GM04504 (cell line): ENCODE measurements at regions not wholly inside any gene's neighbourhood (a gene's known extent, or its start where the extent isn't known, plus 50 kb on each side); places are given as distances from the start of the nearest gene placed in this dataset.

ENCODE experiments used
- DNase-seq: peaks from one replicate; pipeline ENCODE4 v3.0.0-alpha.2; 2012; ENCODE audit warnings: low read depth

DNA sequence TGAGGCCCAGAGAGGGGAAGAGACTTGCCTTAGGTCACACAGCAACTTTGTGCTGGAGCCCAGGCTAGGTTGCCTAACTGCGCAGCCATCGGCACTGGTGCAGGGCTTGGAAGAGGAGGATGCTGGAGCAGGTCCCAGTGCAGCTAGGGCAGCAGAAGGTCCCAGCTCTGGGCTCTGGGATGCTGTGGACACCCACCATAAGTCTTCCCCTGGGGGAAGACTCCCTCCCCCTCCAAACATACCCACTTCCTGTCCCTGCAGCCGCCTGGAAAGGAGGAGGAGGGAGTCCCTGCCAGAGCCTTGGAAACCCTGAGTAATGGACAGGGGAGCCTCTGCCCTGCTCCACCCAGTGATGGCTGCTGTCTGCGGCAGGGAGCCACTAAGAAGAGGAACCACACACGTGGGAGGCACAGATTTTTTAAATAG, 93.6 kb downstream of the NCR2 start:
- no peak for DNase-seq

DNA sequence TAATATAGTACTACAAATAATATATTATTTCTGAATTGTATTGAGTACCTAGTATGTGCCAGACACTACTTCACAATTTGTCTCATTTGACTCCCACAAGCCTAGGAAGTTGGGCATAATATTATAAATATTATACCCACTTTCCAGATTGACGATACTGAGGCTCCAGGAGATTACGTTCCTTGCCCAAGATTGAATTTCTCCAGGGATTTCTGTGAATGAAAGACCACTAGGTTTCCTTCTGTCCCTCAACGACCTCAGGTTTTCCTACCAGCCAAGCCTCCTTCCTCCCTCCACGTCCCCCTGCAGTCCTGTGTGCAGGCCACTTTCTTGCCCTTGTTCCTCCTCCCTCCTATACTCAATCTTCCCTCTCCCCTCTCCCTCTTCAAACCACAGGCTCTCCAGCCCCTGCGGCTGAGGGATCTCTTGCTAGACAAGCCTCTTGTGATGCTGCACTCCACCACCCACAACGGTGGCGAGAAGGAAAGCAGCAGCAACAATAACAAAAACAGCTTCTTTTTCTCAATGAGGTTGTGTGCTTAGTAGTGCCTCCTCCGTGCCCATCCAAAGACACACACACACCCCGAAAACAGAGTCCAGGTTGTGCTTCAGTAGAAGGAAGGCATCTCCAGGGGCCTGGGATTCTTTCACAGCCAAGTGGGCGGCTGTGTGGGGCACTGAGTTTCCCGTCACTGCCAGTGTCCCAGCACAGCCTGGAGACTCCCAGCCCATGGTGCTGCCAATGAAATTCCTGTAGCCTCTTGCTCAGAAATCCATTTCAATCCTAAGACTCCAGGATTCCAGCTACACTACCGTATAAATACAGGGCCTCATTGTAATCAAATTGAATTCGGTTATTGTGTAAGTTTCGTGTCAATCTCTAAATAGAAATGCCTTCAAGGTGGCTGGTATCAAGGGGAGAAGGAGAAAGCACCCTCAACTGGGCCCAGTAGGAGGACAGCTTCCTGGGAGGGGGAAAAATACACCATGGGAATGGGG, 94.4 kb downstream of the NCR2 start:
- no peak for DNase-seq

DNA sequence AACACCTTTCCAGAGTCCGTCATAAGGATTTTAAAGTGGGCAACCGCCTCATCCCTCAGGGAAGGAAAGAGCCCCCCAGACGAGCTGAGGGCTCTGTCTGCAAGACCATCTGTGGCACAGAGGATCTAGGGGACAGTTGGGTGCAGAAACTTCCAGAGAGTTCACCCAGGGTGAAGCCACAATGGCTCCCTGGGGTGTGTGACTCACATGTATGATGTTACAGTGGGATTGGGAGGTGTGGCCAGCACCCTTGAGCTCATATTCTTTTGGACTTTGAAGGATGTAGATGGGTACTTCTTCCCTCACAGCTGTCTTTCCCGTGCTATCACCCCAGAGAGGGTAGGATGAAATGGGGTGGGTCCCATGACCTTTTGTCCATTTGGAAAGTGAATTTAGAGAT, 95.5 kb downstream of the NCR2 start:
- DNase-seq = peak; percentile 48

DNA sequence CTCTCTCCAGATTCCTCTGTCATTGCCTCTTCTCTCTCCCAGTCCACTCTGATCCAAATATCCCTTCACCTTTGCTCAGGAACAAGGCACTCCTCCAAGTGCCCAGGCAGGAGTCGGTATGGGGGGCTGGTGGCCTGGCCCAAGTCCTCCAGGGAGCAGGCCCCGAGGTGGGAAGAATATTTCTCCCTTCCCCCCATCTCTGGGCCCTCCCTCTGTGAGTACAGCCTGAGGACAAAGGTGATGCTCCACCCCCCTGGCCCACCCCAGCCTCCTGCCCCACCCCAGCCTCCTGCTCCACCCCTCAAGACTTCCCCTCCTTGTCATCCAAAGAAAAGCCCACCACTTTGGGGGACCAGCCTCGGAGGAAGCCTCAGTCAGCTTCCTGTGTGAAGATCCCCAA, 96.9 kb downstream of the NCR2 start:
- DNase-seq = no peak

DNA sequence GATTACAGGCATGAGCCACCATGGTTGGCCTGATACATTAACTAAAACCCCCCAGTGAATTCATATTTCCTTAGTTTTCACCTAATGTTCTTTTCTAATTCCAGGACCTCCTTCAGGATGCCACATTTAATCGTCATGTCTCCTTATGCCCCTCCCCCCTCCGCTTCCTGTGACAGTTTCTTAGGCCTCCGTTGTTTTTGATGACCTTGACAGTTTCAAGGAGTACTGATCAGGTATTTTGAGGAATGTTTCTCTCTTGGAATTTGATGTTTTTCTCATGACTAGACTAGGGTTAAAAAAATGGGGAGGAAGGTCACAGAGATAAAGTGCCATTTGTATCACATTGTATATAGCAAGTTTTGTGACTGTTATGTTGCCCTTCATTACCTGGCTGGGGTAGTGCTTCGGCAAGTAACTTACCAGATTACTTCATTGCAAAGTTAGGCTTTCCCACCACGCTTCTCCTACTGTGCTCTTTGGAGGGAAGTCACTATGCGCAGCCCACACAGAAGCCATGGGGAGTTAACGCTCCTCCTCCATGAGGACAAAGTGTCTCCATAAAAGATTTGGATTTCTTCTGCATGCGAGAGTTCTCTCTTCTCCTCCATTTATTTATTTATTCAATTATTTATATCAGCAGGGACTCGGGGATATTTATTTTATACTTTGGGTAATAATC, 99.5 kb downstream of the NCR2 start:
- DNase-seq = no peak

DNA sequence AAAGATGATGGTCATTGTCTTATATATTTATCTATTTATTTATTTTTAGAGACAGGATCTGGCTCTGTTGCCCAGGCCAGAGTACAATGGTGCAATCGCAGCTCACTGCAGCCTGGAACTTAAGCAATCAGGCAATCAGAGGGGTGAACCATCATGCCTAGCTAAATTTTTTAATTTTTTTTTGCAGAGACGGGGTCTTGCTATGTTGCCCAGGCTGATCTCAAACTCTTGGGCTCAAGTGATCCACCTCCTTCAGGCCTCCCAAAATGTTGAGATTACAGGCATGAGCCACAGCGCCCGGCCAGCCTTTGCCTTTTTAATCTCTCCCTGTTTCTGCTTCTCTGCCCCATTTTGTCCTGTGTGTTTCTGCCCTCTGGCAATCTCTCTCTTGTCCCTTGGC, 102.2 kb downstream of the NCR2 start:
- no peak for DNase-seq

DNA sequence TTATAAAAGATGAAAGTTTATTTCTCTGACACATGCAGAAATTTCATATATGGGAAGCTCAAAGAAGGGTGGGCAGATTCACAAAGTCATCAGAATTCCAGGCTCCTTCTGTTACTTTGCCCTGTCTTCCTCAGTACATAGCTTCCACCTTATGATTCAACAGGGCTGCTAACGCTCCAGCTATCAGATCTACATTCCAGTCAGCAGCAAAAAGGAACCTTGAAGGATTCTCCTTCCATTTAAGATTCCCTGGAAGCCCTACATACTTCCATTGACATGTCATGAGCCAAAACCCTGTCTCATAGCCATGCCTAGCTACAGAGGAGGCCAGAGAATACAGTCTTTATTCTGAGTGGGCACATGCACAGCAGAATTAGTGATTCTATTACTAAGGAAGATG, 103.3 kb downstream of the NCR2 start:
- no peak for DNase-seq

DNA sequence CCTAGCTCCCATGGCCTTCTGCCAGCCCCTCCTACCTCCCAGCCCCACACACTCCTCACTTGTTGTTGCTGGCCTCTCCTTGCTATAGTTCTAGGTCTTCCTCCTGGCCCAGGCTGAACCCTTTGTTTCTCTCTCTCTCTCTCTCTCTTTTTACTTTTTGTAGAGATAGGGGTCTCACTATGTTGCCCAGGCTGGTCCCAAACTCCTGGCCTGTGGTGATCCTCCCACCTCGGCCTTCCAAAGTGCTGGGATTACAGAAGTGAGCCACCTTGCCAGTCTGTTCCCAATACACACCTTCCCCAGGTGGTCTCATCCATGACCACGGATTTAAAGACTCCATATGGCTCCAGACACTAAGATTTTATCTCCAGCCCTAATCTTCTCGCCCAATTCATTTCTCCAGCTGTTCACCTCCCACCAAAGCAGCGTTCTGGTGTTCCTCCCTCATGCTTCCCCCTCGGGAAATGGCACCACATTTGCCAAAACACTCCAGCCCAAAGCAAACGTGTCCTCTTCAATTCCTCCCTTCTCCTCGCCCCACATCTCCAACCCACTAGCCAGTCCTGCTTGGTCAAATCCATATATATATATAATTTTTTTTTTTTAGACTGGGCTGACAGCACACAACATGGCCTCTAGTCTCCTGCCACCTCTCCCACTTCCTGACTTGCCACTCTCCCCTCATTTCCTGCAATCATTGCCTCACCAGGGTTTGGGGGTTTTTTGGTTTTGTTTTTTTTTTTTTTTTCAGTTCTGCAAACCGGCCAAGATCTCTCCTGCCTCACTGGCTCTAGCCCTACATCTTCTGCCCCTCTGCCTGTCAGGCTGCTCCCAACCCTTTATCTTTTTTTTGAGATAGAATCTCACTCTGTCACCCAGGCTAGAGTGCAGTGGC, 104.4 kb downstream of the NCR2 start:
- no peak for DNase-seq

DNA sequence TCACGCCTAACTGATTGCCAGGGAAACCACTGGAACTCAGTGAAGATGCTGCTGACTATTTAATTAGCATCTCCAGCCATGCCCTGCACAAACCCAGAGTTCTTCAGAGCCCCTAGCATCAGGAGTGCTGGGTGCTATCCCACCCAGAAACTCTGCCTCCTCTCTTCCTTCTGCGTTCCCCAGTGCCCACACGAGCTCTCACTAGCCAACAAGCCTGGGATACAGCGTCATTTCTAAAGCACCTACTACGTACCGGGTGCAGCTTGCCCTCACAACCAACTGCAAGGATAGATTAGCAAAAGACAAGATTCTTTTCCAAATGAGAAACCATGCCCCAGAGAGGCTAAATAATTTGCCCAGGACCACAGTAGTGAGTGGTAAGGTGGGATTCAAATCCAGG, 105.2 kb upstream of the FOXP4 start:
- no peak for DNase-seq

DNA sequence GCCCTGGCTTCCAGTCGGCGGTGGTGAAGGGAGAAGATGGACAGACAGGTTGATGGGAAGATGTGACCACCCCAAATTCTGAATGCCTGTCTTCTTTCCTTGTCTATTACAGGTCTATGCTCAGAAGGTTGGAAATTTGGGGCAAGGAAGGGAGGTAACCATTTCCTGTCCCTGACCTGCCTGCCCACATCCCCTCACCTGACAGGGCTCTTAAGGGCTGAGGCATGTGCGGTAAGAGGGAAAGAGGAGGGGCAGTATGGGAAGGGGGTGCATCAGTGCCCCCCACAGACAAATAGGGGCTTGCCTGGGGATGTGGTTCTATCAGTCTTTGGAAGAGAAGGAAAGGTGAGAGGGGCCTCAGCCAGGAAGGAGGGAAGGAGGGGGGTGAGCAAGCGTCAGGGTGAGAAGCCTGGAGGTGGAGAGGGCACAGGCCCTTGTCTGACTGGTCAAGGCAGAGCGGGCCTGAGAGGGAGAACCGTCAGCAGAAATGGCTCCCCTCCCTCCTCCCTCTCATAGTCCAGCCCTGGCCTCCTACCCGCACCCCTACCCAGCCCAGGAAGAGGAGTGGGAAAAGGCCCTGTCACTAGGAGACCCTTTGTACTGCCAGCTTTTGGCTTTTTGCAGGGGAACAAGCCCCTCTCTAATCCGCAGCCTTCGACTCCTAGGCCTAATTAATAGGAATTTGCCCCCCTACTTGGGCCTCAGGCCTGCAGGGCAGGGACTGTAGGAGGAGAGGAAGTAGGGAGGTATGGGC, 104.4 kb upstream of the FOXP4 start:
- DNase-seq = no peak

DNA sequence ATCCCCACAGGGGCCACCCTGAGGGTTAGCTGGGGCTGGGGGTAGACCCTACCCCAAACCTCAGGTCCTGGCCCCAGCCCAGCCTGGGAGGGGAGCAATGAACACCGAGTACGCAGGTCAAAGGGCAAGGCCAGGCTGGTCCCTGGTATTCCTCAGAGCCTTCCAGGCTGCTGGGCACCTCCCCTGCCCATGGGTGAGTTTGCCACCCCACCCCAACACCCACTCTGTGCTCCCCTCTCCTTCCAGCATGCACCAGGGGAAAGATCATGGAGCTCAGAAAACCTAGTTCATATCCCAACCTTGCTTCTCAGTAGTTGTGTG, 103.9 kb upstream of the FOXP4 start:
- no peak for DNase-seq

DNA sequence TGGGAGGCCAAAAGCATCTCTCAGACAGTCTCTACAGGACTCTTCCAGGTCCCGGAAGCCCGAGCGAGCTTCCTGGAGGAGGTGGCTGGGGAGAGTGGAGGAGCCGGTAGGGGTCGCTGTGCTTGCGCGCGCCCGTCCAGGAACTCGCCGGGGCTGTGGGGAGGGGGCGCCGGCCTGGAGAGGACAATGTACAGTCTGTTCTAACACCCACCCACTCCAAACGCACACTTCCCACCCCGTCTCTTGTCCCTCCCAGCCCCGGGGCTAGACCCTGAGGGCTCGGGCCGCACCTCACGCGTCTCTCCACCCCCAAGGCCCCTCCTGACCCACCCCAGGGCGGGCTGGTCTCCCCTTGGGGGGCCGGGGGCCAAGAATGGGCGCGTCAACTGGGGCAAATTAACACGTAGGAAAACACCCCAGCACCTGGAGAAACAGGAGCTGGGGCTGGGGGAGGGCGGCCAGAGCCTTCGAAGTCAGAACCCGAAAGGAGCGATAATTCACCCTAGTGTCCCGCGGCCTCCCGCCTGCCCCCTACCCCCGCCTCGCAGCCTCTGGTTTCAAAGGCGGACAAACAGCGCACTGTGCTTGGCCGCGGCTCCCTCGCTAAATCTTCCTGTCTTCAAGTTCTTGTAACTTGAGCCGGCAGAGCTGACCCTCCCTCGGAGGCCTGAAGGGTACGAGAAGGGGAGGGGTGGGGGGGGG, 103.2 kb upstream of the FOXP4 start:
- DNase-seq = no peak

DNA sequence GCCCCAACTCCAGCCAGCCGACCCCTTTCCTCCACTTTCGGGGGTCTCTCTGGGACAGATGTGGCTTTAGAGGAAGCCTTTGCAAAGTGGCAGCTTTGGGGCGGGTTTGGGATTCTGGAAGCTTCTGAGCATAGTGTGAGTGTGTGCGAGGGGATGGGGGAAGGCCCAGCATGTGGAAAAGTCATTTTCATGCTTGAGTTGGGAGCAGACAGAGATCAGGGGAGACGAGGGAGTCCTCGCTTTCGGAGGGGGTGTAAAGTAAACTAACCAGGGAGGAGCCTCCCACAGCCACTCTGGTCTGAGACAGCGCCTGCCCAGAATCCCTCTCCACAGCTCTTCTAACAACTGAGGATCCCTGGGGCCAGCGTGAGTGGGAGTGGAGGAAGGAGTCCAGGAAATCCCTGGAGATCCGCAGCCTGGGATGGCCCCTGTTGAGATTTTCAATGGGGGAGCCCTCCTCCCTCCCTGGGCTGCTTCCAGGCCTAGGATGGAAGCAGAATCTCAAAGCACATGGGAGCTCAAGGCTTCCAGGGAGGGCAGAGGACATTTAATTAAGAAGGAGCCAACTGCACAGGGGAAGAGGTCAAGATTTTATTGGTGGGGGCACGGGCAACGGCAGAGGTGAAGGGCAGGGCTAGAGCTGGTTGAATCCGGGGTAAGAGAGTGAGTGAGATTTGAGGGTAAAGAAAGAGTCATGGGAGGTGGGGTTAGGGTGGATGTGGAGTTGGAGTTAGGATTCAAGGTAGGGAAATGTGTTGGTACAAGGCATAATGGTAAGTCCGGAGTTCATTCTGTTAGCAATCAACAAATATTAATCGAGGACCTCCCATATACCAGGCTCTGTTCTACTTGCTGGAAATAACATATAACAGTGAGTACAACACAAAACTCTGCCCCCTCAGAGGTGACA, 102.3 kb upstream of the FOXP4 start:
- DNase-seq = no peak

DNA sequence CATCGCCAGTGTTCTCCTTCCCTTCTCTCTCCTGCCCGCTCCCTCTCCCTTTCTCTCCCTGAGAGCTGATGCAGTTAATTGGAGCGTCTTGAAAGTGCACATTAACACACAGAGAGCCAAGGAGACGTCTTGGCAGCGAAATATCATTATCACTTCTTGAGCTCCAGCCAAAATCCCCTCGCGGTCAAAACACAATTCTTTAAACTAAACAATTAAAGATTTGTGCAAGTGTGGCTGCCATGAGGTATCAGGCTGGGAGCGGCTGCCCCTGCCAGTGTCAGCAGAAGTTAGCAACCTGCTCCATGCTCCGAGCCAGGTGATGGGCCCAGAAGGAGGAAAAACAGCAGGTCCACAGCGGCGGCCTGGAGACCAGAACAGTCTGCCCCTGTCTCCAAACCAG, 100.9 kb upstream of the FOXP4 start:
- DNase-seq = no peak

DNA sequence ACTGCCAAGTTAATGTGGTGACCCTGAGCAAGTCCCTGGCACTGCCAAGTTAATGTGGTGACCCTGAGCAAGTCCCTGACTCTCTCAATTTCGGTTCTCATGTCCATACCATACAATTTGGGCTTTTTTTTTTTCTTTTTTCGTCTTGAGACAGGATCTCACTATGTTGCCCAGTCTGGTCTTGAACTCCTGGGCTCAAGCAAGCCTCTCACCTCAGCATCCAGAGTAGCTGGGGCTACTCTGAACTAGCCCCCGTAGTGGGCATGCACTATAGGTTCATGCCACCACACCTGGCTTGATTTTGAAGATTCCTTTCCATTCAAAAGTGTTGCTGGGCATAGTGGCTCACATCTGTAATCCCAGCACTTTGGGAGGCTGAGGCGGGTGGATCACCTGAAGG, 100.0 kb upstream of the FOXP4 start:
- DNase-seq = no peak

DNA sequence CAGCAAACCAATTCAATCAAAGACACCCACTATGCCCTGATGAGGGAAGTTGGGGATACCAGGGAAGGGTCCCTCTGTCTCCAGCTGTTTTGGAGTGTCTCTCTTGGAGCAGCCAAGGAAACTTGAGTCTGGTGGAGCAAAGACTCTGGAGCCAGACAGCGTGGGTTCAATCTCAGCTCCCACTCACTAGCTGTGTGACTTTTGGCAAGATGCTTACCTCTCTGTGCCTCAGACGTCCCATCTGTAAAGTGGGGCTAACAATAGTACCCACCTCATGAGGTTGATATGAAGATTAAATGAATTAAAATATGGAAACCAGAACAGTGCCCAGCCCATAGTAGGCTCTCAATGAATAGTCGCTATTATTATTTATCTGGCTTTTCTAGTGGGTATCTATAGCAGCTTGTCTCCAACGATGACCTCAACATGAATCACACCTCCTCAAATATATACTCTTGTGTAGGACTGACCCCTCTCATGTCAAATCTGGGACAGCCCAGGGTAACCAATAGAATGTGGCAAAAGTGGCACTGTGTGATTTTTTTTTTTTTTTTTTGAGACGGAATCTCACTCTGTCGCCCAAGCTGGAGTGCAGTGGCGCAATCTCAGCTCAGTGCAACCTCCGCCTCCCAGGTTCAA, 99.2 kb upstream of the FOXP4 start:
- DNase-seq = no peak

DNA sequence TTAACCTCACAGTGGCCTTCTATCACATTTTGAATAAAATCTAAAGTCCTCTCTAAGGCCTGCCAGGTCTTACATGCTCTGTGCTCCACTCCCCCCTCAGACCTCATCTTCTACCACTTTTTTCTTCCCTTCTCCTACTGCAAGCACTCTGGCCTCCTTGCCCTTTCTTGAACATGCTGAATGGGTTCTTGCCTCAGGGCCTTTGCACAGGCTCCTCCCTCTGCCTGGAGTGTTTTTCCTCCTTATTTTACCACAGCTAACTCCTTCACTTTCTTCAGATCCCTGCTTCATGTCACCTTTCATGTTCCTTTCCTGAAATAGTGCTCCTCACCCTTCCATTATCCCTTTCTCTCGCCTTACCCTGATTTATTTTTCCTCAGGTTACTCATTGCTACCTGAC, 97.9 kb upstream of the FOXP4 start:
- no peak for DNase-seq

DNA sequence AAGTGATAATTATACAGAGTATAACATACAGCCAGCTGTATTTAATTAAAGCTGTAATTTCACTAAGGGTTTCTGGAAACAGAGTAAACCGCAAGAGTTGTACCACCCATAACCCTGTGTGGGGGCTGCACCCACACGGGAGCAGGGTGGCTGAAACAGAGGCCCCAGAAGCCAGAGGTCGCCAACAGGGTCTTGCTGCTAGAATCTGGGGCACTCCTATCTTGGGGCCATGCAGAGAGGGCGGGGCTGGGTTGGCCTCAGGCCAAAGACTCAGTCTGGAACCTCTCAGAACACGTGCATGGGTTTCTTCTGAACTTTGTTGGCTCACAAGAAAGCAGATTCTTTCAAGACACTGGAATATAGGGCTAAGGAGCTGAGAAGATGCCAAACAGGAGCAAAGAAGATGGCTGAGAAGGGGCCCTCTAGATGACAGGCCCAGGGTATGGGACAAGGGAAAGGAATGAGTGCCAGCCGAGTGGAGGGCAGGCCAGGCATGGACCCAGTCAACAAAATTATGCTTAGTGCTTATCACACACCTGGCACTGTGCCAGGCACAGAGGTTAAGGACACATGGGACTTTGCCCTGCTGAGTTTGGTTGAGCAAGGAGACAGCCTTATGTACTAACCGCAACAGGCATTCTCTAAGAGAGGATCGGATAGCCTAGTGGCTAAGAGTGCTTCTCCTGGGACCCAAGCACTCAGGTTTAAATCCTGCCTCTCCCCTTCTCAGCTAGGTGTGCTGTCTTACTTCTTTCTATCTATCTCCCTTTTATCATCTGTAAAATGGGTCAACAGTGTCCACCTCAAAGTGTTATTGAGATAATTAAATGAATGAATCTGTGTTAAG, 96.6 kb upstream of the FOXP4 start:
- no peak for DNase-seq

DNA sequence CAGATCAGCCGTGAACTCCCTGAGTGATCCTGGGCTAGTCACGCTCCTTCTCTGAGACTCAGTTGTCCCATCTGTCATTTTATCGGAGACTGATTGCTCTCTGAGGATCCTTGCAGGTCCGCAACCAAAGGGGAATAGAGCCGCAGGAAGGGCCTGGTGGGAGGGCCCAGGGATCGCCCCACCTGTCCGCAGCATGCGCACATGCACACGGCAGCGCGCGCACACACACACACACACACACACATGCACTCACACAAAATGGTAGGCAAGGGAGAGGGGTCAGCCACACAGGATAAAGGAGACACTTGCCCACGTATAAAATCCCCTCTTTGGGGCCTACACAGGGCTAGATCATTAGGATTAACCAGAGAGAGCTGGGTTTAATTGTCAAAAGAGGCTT, 95.6 kb upstream of the FOXP4 start:
- no peak for DNase-seq
